ENCODE measurements at regions not wholly inside any gene's neighbourhood (a gene's known extent, or its start where the extent isn't known, plus 50 kb on each side); places are given as distances from the start of the nearest gene placed in this dataset.

- no peak overlapping the region for H3K4me3 Mint-ChIP-seq
- no peak overlapping the region for H3K27ac Mint-ChIP-seq
- ChIA-PET POLR2A (no interaction called here), CTCF (no interaction called here)
- ATAC-seq: no peak
- no peak for DNase-seq (ENCODE audit: low spot score)
- no peaks in the 10 kb centered on the region for H3K27me3 Mint-ChIP-seq (ENCODE audit: low read depth)
- peaks cover 15% of the 10 kb centered on the region for H3K9me3 Mint-ChIP-seq
- peaks cover 21% of the 10 kb centered on the region for H3K4me1 Mint-ChIP-seq
- TF ChIP-seq GRHL2 (CRISPR knock-in tag; IDR thresholded peaks at IDR 0.05; ENCODE audit: insufficient replicate concordance, severe bottlenecking) (no peak), TEAD4 (CRISPR knock-in tag; IDR thresholded peaks at IDR 0.05) (no peak), MLX (CRISPR knock-in tag; IDR thresholded peaks at IDR 0.05) (no peak), ZNF219 (CRISPR knock-in tag; IDR thresholded peaks at IDR 0.05; ENCODE audit: borderline replicate concordance) (no peak), NFE2L1 (CRISPR knock-in tag; IDR thresholded peaks at IDR 0.05) (no peak), MAX (CRISPR knock-in tag; IDR thresholded peaks at IDR 0.05) (no peak), HMGA2 (CRISPR knock-in tag; IDR thresholded peaks at IDR 0.05) (no peak), RORB (CRISPR knock-in tag; IDR thresholded peaks at IDR 0.05) (no peak), CREM (CRISPR knock-in tag; IDR thresholded peaks at IDR 0.05) (no peak), JUN (CRISPR knock-in tag; IDR thresholded peaks at IDR 0.05) (no peak), JAZF1 (CRISPR knock-in tag; IDR thresholded peaks at IDR 0.05) (no peak), SP1 (CRISPR knock-in tag; conservative IDR thresholded peaks at IDR 0.05) (no peak), SMAD4 (CRISPR knock-in tag; IDR thresholded peaks at IDR 0.05) (no peak), TP53 (CRISPR knock-in tag; IDR thresholded peaks at IDR 0.05) (no peak), ZNF425 (CRISPR knock-in tag; conservative IDR thresholded peaks at IDR 0.05) (no peak)
- TF ChIP-seq, protein P1, sequence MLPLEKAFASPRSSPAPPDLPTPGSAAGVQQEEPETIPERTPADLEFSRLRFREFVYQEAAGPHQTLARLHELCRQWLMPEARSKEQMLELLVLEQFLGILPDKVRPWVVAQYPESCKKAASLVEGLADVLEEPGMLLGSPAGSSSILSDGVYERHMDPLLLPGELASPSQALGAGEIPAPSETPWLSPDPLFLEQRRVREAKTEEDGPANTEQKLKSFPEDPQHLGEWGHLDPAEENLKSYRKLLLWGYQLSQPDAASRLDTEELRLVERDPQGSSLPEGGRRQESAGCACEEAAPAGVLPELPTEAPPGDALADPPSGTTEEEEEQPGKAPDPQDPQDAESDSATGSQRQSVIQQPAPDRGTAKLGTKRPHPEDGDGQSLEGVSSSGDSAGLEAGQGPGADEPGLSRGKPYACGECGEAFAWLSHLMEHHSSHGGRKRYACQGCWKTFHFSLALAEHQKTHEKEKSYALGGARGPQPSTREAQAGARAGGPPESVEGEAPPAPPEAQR (CRISPR knock-in tag; IDR thresholded peaks at IDR 0.05): no peak
- no peaks in the 10 kb centered on the region for H3K36me3 Mint-ChIP-seq
Measured at GRCh38 chr14:99032759-99033158, 239.2 kb downstream of the BCL11B start.

DNA sequence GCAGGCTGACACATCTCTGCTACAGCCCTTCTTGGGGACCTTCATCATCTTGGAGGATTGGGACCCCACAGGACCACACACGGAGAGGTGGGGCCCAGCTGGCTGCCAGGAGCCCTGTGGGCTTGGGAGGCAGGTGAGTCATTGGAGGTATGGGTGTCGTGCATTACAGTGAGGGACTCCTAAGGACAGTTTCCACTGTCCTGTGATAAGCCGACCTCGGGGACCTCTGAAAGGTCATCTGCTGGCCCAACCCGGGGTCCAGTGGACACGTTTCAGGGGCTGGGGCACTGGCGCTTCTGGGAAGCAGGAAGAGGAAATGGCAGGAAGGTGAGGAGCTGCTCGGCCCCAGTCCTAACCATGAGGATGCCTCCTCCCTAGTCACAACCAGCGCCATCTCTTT lies 238.0 kb downstream of the BCL11B start:
- no peak overlapping the region for H3K27ac Mint-ChIP-seq
- TF ChIP-seq ZNF219 (CRISPR knock-in tag; IDR thresholded peaks at IDR 0.05; ENCODE audit: borderline replicate concordance) (no peak), FOXP1 (CRISPR knock-in tag; IDR thresholded peaks at IDR 0.05; ENCODE audit: borderline replicate concordance) (no peak), ESRRA (CRISPR knock-in tag; IDR thresholded peaks at IDR 0.05; ENCODE audit: borderline replicate concordance) (no peak), JUN (CRISPR knock-in tag; IDR thresholded peaks at IDR 0.05) (no peak), NFE2L1 (CRISPR knock-in tag; IDR thresholded peaks at IDR 0.05) (no peak), USF2 (CRISPR knock-in tag; IDR thresholded peaks at IDR 0.05) (no peak), OVOL2 (CRISPR knock-in tag; IDR thresholded peaks at IDR 0.05; ENCODE audit: borderline replicate concordance) (no peak), E2F4 (CRISPR knock-in tag; IDR thresholded peaks at IDR 0.05; ENCODE audit: borderline replicate concordance, low read depth) (no peak), ZNF425 (CRISPR knock-in tag; conservative IDR thresholded peaks at IDR 0.05) (no peak), ZNF263 (CRISPR knock-in tag; IDR thresholded peaks at IDR 0.05; ENCODE audit: low read depth) (no peak), PRRX2 (CRISPR knock-in tag; IDR thresholded peaks at IDR 0.05) (no peak)
- TF ChIP-seq, protein P2, sequence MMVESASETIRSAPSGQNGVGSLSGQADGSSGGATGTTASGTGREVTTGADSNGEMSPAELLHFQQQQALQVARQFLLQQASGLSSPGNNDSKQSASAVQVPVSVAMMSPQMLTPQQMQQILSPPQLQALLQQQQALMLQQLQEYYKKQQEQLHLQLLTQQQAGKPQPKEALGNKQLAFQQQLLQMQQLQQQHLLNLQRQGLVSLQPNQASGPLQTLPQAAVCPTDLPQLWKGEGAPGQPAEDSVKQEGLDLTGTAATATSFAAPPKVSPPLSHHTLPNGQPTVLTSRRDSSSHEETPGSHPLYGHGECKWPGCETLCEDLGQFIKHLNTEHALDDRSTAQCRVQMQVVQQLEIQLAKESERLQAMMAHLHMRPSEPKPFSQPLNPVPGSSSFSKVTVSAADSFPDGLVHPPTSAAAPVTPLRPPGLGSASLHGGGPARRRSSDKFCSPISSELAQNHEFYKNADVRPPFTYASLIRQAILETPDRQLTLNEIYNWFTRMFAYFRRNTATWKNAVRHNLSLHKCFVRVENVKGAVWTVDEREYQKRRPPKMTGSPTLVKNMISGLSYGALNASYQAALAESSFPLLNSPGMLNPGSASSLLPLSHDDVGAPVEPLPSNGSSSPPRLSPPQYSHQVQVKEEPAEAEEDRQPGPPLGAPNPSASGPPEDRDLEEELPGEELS (CRISPR knock-in tag; IDR thresholded peaks at IDR 0.05): no peak
- TF ChIP-seq, protein P3, sequence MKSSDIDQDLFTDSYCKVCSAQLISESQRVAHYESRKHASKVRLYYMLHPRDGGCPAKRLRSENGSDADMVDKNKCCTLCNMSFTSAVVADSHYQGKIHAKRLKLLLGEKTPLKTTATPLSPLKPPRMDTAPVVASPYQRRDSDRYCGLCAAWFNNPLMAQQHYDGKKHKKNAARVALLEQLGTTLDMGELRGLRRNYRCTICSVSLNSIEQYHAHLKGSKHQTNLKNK (CRISPR knock-in tag; IDR thresholded peaks at IDR 0.05): no peak

More for the DNA sequence above, 238.0 kb downstream of the BCL11B start:
- CTCF ChIA-PET: interaction anchor here (1.0 kb wide), 1 partner anchor 60 kb away, joined by 3 read pairs; no protein-coding TSS in a partner anchor
- Mint-ChIP-seq H3K4me3 (no peak overlapping the region), H3K27me3 (ENCODE audit: low read depth) (no peaks in the 10 kb centered on the region), H3K36me3 (no peaks in the 10 kb centered on the region), H3K4me1 (peaks cover 21% of the 10 kb centered on the region), H3K9me3 (peaks cover 15% of the 10 kb centered on the region)
- DNase-seq (ENCODE audit: low spot score) (no peak), ATAC-seq (no peak)
- POLR2A ChIA-PET: no interaction called here

Measured in WTC11 (cell line).